Bronchial epithelial cell (primary cell): ENCODE measurements at regions not wholly inside any gene's neighbourhood (a gene's known extent, or its start where the extent isn't known, plus 50 kb on each side); places are given as distances from the start of the nearest gene placed in this dataset.

ENCODE experiments used
- DNase-seq: peaks from one replicate; pipeline ENCODE4 v3.0.0-alpha.2; 2010; ENCODE audit warnings: low read depth
- FAIRE-seq: peaks from 2 replicates; lab custom pipeline; 2011; peaks lifted over from hg19 to GRCh38; lab: Jason Lieb, UNC
- H3K27me3 ChIP-seq: 2 replicates; pipeline ENCODE4 v1.5.1; 2011; ENCODE audit warnings: low read length; ENCODE audit not compliant: control insufficient read depth, insufficient read depth
- H3K36me3 ChIP-seq: 2 replicates; pipeline ENCODE4 v1.5.1; 2011; ENCODE audit warnings: low read length; ENCODE audit not compliant: control insufficient read depth, insufficient read depth
- H3K4me3 ChIP-seq: 2 replicates; pipeline ENCODE4 v1.5.1; 2011; ENCODE audit warnings: mild to moderate bottlenecking, low read depth, low read length, control low read depth
- CTCF ChIP-seq: IDR thresholded peaks from 2 replicates; pipeline ENCODE4 v1.5.1; 2011; ENCODE audit warnings: mild to moderate bottlenecking, moderate library complexity, low read length, control low read depth, inconsistent platforms; ENCODE audit not compliant: insufficient read depth, severe bottlenecking

- H3K27me3 ChIP-seq, result no peaks in the 10 kb centered on the region
- DNase-seq (no peak), FAIRE-seq (no peak)
- TF ChIP-seq CTCF, result no peak
- no peak overlapping the region for H3K4me3 ChIP-seq
- H3K36me3 ChIP-seq, result no peaks in the 10 kb centered on the region
Measured at GRCh38 chr5:4817767-4818166, 322.4 kb upstream of the ADAMTS16 start.

- no peak for DNase-seq
- no peak for TF ChIP-seq CTCF
- Histone ChIP-seq H3K4me3 (no peak overlapping the region), H3K27me3 (no peaks in the 10 kb centered on the region), H3K36me3 (no peaks in the 10 kb centered on the region)
- FAIRE-seq, result no peak
Measured at GRCh38 chr5:4831325-4831724, 308.8 kb upstream of the ADAMTS16 start.

- TF ChIP-seq CTCF, result no peak
- no peak for FAIRE-seq
Measured at GRCh38 chr5:4832471-4832870, 307.7 kb upstream of the ADAMTS16 start.

GRCh38 chr5:4833104-4833738, 306.9 kb upstream of the ADAMTS16 start:
- Histone ChIP-seq H3K4me3 (no peak overlapping the region), H3K27me3 (no peaks in the 10 kb centered on the region), H3K36me3 (no peaks in the 10 kb centered on the region)
- TF ChIP-seq CTCF, result no peak
- DNase-seq, result no peak
- no peak for FAIRE-seq

More at GRCh38 chr5:4832471-4832870, 307.7 kb upstream of the ADAMTS16 start:
- H3K27me3 ChIP-seq, result no peaks in the 10 kb centered on the region
- no peaks in the 10 kb centered on the region for H3K36me3 ChIP-seq
- no peak overlapping the region for H3K4me3 ChIP-seq
- DNase-seq, result no peak

GRCh38 chr5:4837489-4838058, 302.6 kb upstream of the ADAMTS16 start:
- no peak for TF ChIP-seq CTCF
- FAIRE-seq, result no peak
- H3K27me3 ChIP-seq, result no peaks in the 10 kb centered on the region
- no peaks in the 10 kb centered on the region for H3K36me3 ChIP-seq
- H3K4me3 ChIP-seq, result no peak overlapping the region
- no peak for DNase-seq

- H3K36me3 ChIP-seq, result no peaks in the 10 kb centered on the region
- TF ChIP-seq CTCF, result no peak
- no peak overlapping the region for H3K4me3 ChIP-seq
- no peak for FAIRE-seq
- no peak for DNase-seq
- H3K27me3 ChIP-seq, result no peaks in the 10 kb centered on the region
Measured at GRCh38 chr5:4845221-4845620, 294.9 kb upstream of the ADAMTS16 start.
